Activated naive CD4-positive, alpha-beta T cell treated with anti-CD3 and anti-CD28 coated beads, Interleukin-2, amount 50 U/mL, for 72 hours (primary cell): ENCODE measurements at regions not wholly inside any gene's neighbourhood (a gene's known extent, or its start where the extent isn't known, plus 50 kb on each side); places are given as distances from the start of the nearest gene placed in this dataset.

Source experiments
- ATAC-seq, 2 donors: fragments of 150-1000 bp; cut with Tn5 transposase; 2 replicates each; pipeline ENCODE4 v1.10.0; 2021; ENCODE audit warnings: mild to moderate bottlenecking in 2 of 2, moderate library complexity in 2 of 2
- DNase-seq, 2 donors: peaks; one replicate each; pipeline ENCODE4 v3.0.0; 2021 to 2022; ENCODE audit warnings: low spot score in 2 of 2
- H3K27ac Mint-ChIP-seq, 2 donors: one replicate each; pipeline ENCODE4 v1.8.0; 2022; ENCODE audit warnings: mild to moderate bottlenecking in 2 of 2, mixed read lengths in 2 of 2
- H3K36me3 Mint-ChIP-seq, 2 donors: one replicate each; pipeline ENCODE4 v1.8.0; 2022; ENCODE audit warnings: mixed read lengths in 2 of 2
- H3K9me3 Mint-ChIP-seq, 2 donors: one replicate each; pipeline ENCODE4 v1.8.0; 2022; ENCODE audit warnings: mixed read lengths in 2 of 2

DNA sequence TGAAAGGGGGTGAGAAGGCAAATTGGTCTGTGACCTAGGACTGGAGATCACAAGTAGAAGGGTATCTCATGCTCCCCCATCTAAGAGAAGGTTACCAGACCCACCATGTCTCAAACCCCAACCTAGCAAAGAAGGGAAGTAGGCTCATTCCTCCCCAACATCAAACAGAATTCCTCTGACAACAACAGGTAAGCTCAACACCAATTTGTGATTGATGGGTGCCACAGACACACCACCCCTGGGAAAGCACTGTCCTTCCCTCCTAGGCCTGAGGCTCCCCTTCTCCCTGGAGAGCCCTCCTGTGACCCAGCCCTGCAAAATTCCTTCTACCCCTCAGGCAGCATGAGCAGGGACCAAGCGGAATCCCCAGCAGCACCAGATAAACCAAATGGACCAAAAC is 154.3 kb downstream of the BUD13 start:
- no peaks in the 10 kb centered on the region for H3K36me3 Mint-ChIP-seq
- H3K9me3 Mint-ChIP-seq = no peaks in the 10 kb centered on the region
- H3K27ac Mint-ChIP-seq = no peak overlapping the region
- no peak for DNase-seq
- no peak for ATAC-seq

DNA sequence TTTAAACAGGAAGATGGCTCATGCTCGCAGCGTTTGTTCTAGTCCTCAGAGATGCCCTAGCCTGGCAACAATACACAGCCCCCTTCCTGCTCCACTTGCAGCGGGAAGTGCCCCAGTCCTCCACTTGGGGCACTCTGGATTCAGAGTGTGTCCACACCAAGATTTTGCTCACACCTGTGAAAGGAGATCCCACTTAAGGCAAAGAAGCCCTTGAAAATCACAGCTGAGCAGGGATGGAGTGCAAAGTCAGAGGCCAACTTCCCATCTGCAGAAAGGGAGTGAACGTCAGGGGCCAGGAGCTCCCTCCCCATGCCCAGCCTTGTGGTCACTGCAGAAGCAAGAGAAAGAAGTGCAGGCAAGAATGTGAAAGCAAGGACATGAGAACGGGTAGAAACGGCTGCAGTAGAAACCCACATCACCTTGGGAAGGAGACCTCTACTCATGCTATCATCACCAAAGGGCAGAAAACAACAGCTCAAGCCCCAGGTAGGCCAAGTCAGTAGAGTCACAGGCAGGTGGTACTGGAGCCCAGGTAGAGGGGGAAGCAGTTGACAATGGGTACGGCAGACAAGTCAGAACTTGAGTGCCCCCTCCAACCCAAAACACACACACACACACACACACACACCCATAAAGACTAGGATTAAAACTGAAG is 157.4 kb downstream of the BUD13 start:
- DNase-seq (no peak), ATAC-seq (no peak)
- Mint-ChIP-seq H3K9me3 (peaks cover 0 to 3% of the 10 kb centered on the region in 2 donors), H3K27ac (no peak overlapping the region), H3K36me3 (no peaks in the 10 kb centered on the region)

DNA sequence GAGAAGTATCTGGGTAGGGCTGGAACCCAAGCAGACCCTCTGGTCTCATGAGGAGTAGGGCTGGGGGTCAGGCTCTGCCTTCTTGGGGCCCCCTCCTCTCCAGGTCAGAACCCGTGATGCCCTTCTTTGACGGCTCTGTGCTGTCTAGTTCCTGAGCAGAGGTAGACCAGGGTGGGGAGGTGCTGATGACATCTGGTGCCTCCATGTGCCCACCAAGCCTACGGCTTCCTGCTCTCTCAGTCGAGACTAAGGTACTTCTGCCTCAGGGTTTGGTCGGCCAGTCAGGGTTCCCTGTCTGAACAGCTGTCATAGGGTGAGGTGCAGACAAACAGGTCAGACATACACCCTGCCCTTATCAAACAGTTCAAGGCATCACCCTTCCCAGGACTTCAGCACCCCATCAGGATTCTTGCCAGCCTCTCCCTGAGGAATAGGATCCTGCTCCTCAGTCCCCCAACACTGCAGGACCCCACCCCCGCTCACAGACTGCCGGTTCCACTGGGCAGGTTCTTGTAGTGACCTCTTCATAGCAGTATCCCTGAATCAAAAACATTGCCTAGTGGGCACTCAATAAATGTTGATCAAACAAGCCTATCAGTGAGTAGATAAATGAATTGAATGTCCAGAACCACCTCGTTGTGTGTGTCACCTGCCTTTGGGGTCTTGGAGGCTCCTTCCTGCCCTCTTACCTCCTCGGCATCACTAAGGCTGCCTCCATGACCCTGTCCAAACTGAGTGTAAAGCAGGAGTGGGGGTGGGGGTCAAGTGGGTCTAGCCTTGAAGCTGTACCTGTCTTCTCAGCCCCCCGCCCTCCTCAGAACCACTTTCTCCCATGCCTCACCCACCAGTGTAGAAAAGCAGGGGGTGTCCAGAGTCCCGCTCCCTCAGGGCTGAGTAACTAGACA is 158.2 kb downstream of the BUD13 start:
- DNase-seq = no peak
- Mint-ChIP-seq H3K27ac (no peak overlapping the region), H3K36me3 (no peaks in the 10 kb centered on the region), H3K9me3 (peaks cover 0 to 3% of the 10 kb centered on the region in 2 donors)
- no peak for ATAC-seq

DNA sequence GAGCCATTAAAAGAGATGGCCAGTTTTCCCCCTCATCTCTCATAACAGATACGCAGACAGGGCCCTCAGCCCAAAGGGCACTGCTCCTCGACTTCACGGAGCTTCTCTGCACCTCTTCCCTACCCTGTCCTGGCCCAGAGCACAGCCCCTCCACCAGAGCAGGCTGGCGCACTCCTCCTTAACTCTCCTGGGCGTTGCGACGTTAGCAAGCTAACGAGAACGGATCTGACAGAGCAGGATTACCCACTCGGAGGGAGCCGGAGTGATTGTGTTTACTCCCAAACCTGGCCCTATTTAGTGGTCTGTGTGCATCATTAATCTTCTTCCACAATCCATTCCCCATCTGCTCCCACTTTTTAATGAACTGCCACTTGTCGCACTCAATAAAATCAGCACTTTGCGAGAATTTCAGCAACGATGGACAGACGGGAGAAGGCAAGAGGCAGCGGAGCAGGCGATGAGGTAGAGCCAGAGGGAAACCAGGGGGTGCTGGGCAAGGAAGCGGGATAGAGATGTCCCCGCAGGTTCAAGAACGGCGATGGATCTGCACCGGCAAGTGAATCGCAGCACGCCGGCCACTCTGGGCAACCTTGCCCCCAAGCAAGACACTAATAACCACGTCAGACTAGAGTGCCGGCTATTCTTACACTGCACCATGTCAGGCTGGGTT is 159.4 kb downstream of the BUD13 start:
- Mint-ChIP-seq H3K27ac (no peak overlapping the region), H3K9me3 (peaks cover 0 to 3% of the 10 kb centered on the region in 2 donors), H3K36me3 (no peaks in the 10 kb centered on the region)
- ATAC-seq (no peak), DNase-seq (no peak)

DNA sequence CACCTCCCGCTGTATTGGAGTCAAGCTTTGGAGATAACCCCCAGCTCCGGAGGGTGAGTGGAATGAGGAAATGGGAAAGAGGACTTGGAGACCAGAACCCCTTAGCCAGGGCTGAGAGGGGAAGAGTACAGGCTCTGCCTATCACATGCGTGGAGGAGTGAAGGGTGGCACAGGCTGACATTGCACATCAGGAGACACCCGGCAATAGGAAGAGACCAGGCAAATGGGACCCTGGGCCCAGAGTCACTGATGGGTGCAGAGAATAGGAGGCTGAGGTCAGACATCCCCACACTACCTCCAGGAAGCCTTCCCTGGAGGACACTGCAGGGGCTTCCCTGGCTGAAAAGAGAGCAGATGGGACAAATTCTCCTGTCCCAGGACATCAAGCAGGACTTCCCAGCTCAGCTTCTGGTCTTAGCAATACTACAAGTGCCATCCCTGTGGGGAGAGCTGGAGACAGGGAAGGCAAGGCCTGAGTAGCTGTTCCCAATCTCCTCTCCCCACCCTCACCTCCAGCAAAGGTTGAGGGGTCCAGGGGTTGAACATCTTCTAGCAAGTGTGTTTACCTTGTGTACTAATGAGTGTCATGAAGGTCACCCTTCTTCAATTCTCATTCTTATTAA is 160.7 kb downstream of the BUD13 start:
- no peak for ATAC-seq
- no peak for DNase-seq
- H3K27ac Mint-ChIP-seq = no peak overlapping the region
- peaks cover 0 to 3% of the 10 kb centered on the region in 2 donors for H3K9me3 Mint-ChIP-seq
- H3K36me3 Mint-ChIP-seq = no peaks in the 10 kb centered on the region

DNA sequence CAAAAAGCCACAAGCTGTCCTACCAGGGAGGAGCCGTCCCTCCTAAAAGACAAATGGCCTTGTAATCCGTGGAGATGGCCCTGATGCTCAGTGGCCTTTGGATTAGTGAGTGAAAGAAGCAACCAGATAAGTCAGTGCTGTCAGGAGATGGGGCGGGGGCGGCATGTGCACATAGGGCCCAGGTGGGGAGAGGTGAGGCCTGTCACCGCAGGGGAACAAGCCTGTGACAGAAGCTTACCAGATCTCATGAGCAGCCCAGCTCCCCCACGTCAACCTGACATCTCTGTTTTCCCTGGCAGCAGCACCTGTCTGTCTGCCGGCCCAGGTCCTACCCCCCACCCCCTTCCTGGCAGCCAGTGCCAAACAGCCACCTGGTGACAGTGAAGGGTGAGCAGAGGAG is 162.6 kb downstream of the BUD13 start:
- ATAC-seq (no peak), DNase-seq (no peak)
- H3K36me3 Mint-ChIP-seq = no peaks in the 10 kb centered on the region
- no peak overlapping the region for H3K27ac Mint-ChIP-seq
- H3K9me3 Mint-ChIP-seq = peaks cover 0 to 3% of the 10 kb centered on the region in 2 donors

DNA sequence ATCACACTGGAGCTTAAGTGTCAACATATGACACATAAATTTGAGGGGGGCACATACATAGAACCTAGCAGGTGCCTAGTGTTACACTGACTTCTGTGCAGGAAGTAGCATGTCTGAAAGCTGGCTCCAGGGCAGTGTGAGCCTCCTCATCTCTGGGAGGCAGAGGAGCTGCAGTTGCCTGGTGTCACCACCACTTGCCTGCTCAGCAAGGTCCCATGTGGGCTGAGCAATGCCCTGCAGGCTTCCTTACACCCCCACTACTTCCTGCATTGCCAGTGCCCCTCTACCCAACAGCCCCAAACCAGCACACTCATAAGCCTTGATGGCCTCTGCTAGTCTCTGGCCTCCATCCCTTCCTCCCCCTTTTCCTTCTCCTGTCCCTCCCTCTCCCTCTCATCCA is 165.8 kb downstream of the BUD13 start:
- DNase-seq (no peak), ATAC-seq (no peak)
- no peaks in the 10 kb centered on the region for H3K36me3 Mint-ChIP-seq
- H3K9me3 Mint-ChIP-seq = peaks cover 0 to 8% of the 10 kb centered on the region in 2 donors
- no peak overlapping the region for H3K27ac Mint-ChIP-seq

DNA sequence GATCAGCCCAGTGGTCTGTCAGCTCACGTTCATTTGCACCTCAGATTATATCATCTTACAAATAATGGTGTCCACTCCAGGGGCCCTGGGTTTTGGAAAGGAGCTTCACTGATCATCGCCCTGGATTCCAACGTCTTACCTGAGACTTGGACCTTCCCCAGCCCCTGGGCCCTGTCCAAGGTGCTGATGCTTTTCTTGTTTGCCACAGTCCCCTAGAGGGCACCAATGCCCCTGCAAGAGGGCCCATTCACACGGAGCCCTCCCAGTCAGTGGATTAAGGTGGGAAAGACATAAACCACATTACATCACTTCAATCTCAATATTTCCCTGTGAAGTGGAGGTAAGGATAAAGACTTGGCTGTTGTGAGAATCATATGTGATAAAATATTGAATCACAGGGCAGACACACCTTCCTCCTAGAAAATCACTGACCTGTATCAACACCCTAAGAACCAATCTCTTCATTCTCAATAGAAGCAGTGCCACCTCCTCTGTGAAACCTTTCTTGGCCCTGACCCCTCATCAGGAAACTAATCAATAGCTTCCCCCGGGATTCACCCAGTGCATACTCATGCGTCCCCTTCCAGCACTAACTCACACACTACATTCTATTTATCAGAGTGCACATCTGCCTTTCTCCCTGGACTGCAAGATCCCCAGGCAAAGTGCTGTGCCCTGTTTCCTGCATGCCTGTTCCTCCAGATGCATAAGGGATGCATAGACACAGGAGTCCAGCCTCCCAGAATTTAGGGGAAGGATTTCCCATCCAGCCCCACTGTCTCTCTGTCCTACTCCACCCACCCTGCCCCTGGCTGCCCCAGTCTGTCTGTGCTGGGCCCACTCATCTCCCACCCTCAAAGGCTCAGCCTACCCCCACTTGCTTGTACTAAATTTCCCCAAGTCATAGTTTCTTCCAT is 167.0 kb downstream of the BUD13 start:
- H3K27ac Mint-ChIP-seq = no peak overlapping the region
- H3K36me3 Mint-ChIP-seq = no peaks in the 10 kb centered on the region
- no peak for ATAC-seq

DNA sequence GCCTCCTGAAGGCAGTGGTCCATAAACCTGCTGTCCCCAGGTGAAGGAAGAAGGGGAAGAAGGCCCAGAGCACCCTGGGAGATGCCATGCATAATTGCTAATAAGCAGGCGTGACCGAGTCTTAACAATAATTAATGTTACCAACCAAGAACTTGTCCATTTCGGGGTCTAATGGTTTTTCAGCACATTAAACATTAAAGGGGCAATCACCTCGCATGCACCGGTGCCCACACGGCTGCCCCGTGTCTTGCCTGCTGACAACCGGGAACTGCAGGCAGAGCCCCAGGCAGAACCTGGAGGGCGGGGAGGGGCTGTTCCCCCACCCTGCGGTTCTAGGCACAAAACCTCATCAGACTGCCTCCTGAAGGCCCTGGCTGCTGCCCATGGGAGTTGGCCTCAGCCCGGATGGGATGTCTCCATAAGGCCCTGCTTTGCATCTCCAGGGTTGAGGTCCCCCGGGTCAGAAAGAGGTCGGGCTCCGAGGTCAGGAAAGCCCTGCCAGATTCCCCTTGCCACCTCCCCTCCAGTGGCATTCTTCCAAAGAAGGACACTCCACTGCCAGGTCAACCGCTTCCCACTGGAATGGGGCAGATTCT is 169.0 kb downstream of the BUD13 start:
- H3K36me3 Mint-ChIP-seq = no peaks in the 10 kb centered on the region

More for the DNA sequence above, 167.0 kb downstream of the BUD13 start:
- H3K9me3 Mint-ChIP-seq = peaks cover 0 to 5% of the 10 kb centered on the region in 2 donors
- peak in 1 of 2 donors; percentile 54 for DNase-seq

DNA sequence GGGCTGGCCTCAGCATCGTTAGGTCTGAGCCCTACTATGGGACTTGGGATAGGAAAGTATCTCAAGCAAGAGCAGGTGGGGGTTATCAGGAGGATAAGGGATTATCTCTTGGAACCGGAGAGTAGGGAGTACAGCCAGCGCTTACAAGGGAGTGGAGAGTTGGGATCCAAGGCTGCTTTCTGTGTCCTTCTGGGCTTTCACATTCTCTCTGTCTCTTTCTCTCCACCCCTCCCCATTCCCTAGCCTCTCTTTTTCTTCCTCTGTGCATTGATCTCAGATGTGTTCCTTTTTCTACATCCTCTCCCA is 170.2 kb downstream of the BUD13 start:
- Mint-ChIP-seq H3K27ac (no peak overlapping the region), H3K36me3 (no peaks in the 10 kb centered on the region), H3K9me3 (peaks cover 0 to 5% of the 10 kb centered on the region in 2 donors)
- no peak for ATAC-seq
- no peak for DNase-seq

More for the DNA sequence above, 169.0 kb downstream of the BUD13 start:
- Mint-ChIP-seq H3K27ac (no peak overlapping the region), H3K9me3 (peaks cover 0 to 5% of the 10 kb centered on the region in 2 donors)
- ATAC-seq (no peak), DNase-seq (no peak)

DNA sequence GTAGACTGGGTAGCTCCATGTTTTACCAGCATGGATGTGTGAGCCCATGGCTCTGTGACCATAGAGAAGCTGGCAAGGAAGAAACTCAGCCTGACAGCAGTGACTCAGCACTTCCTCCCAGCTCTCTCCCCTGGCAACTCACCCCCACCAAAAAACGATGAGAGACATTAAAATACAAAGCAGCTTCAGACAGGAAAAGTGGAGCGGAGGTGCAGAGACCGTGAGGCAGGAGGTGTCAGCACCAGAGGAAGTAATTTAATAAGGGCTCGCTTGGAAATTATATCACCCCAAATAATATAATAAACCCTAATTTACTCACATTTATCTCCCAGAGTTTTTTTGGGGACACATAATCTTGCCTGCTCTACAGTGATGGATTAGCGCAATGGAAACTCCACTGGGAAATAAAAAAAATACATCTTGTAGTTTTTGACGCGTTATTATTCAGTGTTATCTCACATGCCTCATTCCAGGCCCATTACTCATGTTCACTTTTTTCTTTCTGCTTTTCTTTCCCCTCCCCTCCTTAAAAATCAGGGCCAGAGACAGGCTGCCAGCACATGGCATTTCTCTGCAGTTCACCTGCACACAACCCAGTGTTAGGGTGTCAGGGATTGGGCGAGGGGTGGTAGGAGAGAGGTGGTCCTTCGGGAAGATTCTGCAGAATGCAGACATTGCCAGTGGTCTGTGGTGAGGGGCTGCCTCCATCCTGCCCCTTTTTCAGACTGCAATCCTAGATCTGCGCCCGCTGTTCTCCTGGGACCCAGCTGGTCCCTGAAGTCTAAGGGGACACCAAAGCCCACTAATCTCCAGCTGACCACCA is 170.8 kb downstream of the BUD13 start:
- no peak overlapping the region for H3K27ac Mint-ChIP-seq
- no peaks in the 10 kb centered on the region for H3K36me3 Mint-ChIP-seq
- no peak for ATAC-seq
- H3K9me3 Mint-ChIP-seq = peaks cover 0 to 5% of the 10 kb centered on the region in 2 donors
- DNase-seq = no peak

DNA sequence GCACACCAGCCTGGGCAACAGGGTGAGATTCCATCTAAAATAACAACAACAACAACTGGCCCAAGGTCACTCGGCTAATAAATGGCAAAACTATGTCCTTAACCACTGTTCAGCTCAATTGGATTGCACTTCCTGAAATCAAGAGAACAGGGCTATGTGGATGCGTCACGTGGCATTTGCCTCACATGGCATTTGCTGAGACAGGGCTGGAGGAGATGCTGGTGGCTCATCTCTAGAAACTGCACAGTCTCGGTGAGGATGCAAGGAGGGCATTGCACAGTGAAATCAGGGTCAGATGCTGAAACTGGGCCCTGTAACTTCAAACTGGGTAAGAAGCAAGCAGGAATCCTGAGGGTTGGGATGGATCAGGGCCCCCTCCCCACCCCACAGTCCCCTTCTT is 171.9 kb downstream of the BUD13 start:
- H3K9me3 Mint-ChIP-seq = peaks cover 0 to 5% of the 10 kb centered on the region in 2 donors
- no peaks in the 10 kb centered on the region for H3K36me3 Mint-ChIP-seq
- ATAC-seq (no peak), DNase-seq (no peak)
- H3K27ac Mint-ChIP-seq = no peak overlapping the region

DNA sequence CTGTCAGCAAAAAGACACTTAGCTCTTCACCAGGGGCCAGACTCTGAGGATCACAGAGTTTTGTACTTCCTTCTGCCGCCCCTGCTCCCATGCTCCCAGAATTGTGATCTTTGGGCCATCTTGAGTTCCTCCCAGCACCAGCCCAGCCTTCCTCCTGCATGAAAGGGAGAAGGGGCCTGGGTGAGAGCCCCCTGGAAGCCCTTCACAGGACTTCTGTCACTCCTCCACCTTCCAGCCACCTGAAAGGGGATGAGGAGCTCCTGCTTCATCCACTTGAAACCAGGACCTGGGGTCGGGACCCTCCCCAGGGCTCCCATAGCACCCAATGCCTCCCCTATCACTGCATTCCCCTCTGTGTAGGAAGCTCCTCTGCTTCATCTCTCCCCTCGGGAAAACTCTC is 174.2 kb downstream of the BUD13 start:
- no peak for ATAC-seq
- H3K9me3 Mint-ChIP-seq = no peaks in the 10 kb centered on the region
- DNase-seq = no peak
- no peaks in the 10 kb centered on the region for H3K36me3 Mint-ChIP-seq
- no peak overlapping the region for H3K27ac Mint-ChIP-seq

DNA sequence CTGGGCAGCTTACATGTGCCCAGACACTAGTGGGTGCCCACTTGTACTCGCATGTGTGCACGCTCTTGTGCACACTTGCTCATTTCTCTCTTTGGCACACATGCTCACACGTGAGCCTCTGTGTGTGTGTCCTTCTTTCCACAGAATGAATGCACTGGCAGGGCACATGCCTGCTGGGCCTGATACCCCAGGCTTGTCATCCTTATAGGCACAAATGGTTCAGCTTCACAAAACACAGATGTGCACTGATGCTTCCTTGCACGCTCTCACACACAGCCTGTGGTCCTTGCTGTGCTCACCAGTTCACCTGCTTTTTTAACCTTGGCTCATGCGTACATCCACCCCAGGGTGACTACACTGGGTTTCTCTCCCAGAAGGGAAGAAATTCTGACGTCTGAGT is 174.8 kb downstream of the BUD13 start:
- Mint-ChIP-seq H3K36me3 (no peaks in the 10 kb centered on the region), H3K27ac (no peak overlapping the region), H3K9me3 (no peaks in the 10 kb centered on the region)
- ATAC-seq (no peak), DNase-seq (no peak)
